MM.1S (cell line): ENCODE measurements at regions not wholly inside any gene's neighbourhood (a gene's known extent, or its start where the extent isn't known, plus 50 kb on each side); places are given as distances from the start of the nearest gene placed in this dataset.

Experiments used
- EZH2 ChIP-seq: fragments of 300-600 bp; sonication (generic); optimal IDR thresholded peaks from 2 replicates; pipeline ENCODE3; 2017; ENCODE audit warnings: low read depth, mild to moderate bottlenecking, antibody characterized with exemption, low read length, mixed read lengths
- EZH2phosphoT487 ChIP-seq: fragments of 300-600 bp; sonication (generic); IDR thresholded peaks from 2 replicates; pipeline ENCODE4 v1.6.1; 2018; ENCODE audit warnings: antibody characterized with exemption, low read length
- TF ChIP-seq, protein P1 (sequence below): fragments of 300-600 bp; sonication (generic); IDR thresholded peaks from 2 replicates; pipeline ENCODE4 v1.5.1; 2016; ENCODE audit warnings: antibody characterized with exemption, low read length, mixed read lengths

DNA sequence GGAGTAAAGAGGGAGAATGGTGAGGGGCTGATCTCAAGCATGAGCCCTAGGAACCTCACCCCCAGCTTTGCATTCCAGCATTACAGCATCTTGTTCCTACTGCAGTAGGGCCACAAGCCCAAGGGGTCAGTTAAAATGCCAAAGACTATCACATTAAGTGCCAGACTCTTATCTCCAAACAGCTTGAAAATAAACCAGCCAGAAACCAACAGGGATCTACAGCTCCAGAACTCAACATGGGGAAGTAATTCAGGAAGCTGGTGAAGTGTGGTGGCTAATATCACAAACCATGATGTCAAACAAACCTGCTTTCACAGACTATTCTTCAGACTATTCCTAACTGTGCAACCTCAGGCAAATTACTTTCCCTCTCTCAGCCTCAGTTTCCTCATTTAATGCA, 278.3 kb downstream of the TNS1 start:
- TF ChIP-seq, protein P1, sequence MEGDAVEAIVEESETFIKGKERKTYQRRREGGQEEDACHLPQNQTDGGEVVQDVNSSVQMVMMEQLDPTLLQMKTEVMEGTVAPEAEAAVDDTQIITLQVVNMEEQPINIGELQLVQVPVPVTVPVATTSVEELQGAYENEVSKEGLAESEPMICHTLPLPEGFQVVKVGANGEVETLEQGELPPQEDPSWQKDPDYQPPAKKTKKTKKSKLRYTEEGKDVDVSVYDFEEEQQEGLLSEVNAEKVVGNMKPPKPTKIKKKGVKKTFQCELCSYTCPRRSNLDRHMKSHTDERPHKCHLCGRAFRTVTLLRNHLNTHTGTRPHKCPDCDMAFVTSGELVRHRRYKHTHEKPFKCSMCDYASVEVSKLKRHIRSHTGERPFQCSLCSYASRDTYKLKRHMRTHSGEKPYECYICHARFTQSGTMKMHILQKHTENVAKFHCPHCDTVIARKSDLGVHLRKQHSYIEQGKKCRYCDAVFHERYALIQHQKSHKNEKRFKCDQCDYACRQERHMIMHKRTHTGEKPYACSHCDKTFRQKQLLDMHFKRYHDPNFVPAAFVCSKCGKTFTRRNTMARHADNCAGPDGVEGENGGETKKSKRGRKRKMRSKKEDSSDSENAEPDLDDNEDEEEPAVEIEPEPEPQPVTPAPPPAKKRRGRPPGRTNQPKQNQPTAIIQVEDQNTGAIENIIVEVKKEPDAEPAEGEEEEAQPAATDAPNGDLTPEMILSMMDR: no peak
- TF ChIP-seq EZH2 (no peak), EZH2phosphoT487 (no peak)
